H9 (cell line): ENCODE measurements at regions not wholly inside any gene's neighbourhood (a gene's known extent, or its start where the extent isn't known, plus 50 kb on each side); places are given as distances from the start of the nearest gene placed in this dataset.
"Not testable (repeated sequence)": the region's sequence is repeated elsewhere in the genome, so short reads cannot be mapped to it uniquely, and the experiment has no call there.

Source experiments
- DNase-seq: peaks from one replicate; pipeline ENCODE4 v3.0.0-alpha.2; 2017
- H2AFZ ChIP-seq: one replicate; pipeline ENCODE4 v1.6.1; 2013; ENCODE audit warnings: mild to moderate bottlenecking, low read length, control low read depth, moderate library complexity
- H2AK5ac ChIP-seq: 2 replicates; pipeline ENCODE4 v1.6.1; 2013; ENCODE audit warnings: low read length, control low read depth, mixed read lengths; ENCODE audit not compliant: insufficient read length
- H2BK120ac ChIP-seq: one replicate; pipeline ENCODE4 v1.6.1; 2013; ENCODE audit warnings: low read depth, mild to moderate bottlenecking, low read length, control low read depth, inconsistent platforms; ENCODE audit not compliant: poor library complexity, severe bottlenecking
- H2BK12ac ChIP-seq: 2 replicates; pipeline ENCODE4 v1.6.1; 2013; ENCODE audit warnings: low read length, control low read depth, mixed read lengths, low read depth; ENCODE audit not compliant: insufficient read length
- H2BK15ac ChIP-seq: 2 replicates; pipeline ENCODE4 v1.6.1; 2013; ENCODE audit warnings: low read depth, low read length, control low read depth
- H2BK20ac ChIP-seq: one replicate; pipeline ENCODE4 v1.6.1; 2013; ENCODE audit warnings: low read depth, mild to moderate bottlenecking, low read length, control low read depth, inconsistent platforms; ENCODE audit not compliant: poor library complexity, severe bottlenecking
- H2BK5ac ChIP-seq: 2 replicates; pipeline ENCODE4 v1.6.1; 2013; ENCODE audit warnings: low read length, control low read depth, mixed read lengths; ENCODE audit not compliant: insufficient read length
- H3K14ac ChIP-seq: 2 replicates; pipeline ENCODE4 v1.6.1; 2013; ENCODE audit warnings: low read length, control low read depth; ENCODE audit not compliant: insufficient read depth
- H3K18ac ChIP-seq: 2 replicates; pipeline ENCODE4 v1.6.1; 2013; ENCODE audit warnings: low read depth, mild to moderate bottlenecking, mixed read lengths, low read length, control low read depth; ENCODE audit not compliant: insufficient read length
- H3K23ac ChIP-seq: 2 replicates; pipeline ENCODE4 v1.6.1; 2013; ENCODE audit warnings: low read length, control low read depth, mixed read lengths, low read depth; ENCODE audit not compliant: insufficient read length
- H3K23me2 ChIP-seq: 2 replicates; pipeline ENCODE4 v1.6.1; 2013; ENCODE audit warnings: low read depth, mild to moderate bottlenecking, mixed read lengths, low read length, control low read depth; ENCODE audit not compliant: insufficient read length, poor library complexity, severe bottlenecking
- H3K27ac ChIP-seq: 2 replicates; pipeline ENCODE4 v1.5.1; 2013; ENCODE audit warnings: low read length, control low read depth, mixed read lengths, low read depth; ENCODE audit not compliant: insufficient read length
- H3K27me3 ChIP-seq: 2 replicates; pipeline ENCODE4 v1.6.1; 2013; ENCODE audit warnings: low read length, control low read depth, inconsistent platforms; ENCODE audit not compliant: insufficient read depth
- H3K4ac ChIP-seq: 2 replicates; pipeline ENCODE4 v1.6.1; 2013; ENCODE audit warnings: low read depth, mild to moderate bottlenecking, control low read depth, inconsistent platforms, low read length, moderate library complexity
- H3K4me1 ChIP-seq: 2 replicates; pipeline ENCODE4 v1.6.1; 2013; ENCODE audit warnings: low read length, control low read depth, inconsistent platforms; ENCODE audit not compliant: insufficient read depth
- H3K4me2 ChIP-seq: 2 replicates; pipeline ENCODE4 v1.6.1; 2013; ENCODE audit warnings: low read length, control low read depth, mixed read lengths; ENCODE audit not compliant: insufficient read length, insufficient read depth
- H3K56ac ChIP-seq: 2 replicates; pipeline ENCODE4 v1.6.1; 2013; ENCODE audit warnings: low read depth, mild to moderate bottlenecking, mixed read lengths, low read length, control low read depth; ENCODE audit not compliant: insufficient read length
- H3K79me1 ChIP-seq: 2 replicates; pipeline ENCODE4 v1.6.1; 2013; ENCODE audit warnings: low read depth, mild to moderate bottlenecking, moderate library complexity, low read length, control low read depth, inconsistent platforms; ENCODE audit not compliant: insufficient read depth, poor library complexity, severe bottlenecking
- H3K79me2 ChIP-seq: 2 replicates; pipeline ENCODE4 v1.6.1; 2013; ENCODE audit warnings: low read length, control low read depth, inconsistent platforms; ENCODE audit not compliant: insufficient read depth
- H3K9ac ChIP-seq: 2 replicates; pipeline ENCODE4 v1.6.1; 2013; ENCODE audit warnings: low read length, control low read depth, mixed read lengths; ENCODE audit not compliant: insufficient read length; ENCODE audit errors: extremely low read depth
- H3K9me3 ChIP-seq: one replicate; pipeline ENCODE4 v1.6.1; 2013; ENCODE audit warnings: low read depth, low read length, inconsistent platforms; ENCODE audit not compliant: control insufficient read depth
- H3T11ph ChIP-seq: one replicate; pipeline ENCODE4 v1.6.1; 2013; ENCODE audit warnings: mild to moderate bottlenecking, low read length, control low read depth, inconsistent platforms
- H4K20me1 ChIP-seq: one replicate; pipeline ENCODE4 v1.6.1; 2013; ENCODE audit not compliant: control insufficient read depth, insufficient read length, insufficient read depth
- H4K5ac ChIP-seq: 2 replicates; pipeline ENCODE4 v1.6.1; 2013; ENCODE audit warnings: low read depth, mild to moderate bottlenecking, mixed read lengths, low read length, control low read depth; ENCODE audit not compliant: insufficient read length
- H4K8ac ChIP-seq: replicated peaks from 2 replicates; pipeline ENCODE4 v1.6.1; 2013; ENCODE audit warnings: low read length, control low read depth, mixed read lengths, low read depth; ENCODE audit not compliant: insufficient read length
- H4K91ac ChIP-seq: 2 replicates; pipeline ENCODE4 v1.6.1; 2013; ENCODE audit warnings: low read depth, mild to moderate bottlenecking, moderate library complexity, mixed read lengths, low read length, control low read depth; ENCODE audit not compliant: insufficient read length
- H3K27ac Mint-ChIP-seq, 3 experiments: 2 replicates in 2 of 3; 3 replicates in 1 of 3; pipeline ENCODE4 v1.8.0; 2020 to 2021; ENCODE audit warnings: mixed read lengths in 3 of 3, mild to moderate bottlenecking in 1 of 3, moderate library complexity in 1 of 3
- H3K27me3 Mint-ChIP-seq: 2 replicates; pipeline ENCODE4 v1.8.0; 2021; ENCODE audit warnings: low read depth, mild to moderate bottlenecking, moderate library complexity, mixed read lengths
- H3K36me3 Mint-ChIP-seq, 3 experiments: 2 replicates in 2 of 3; 3 replicates in 1 of 3; pipeline ENCODE4 v1.8.0; 2020 to 2021; ENCODE audit warnings: low read depth in 3 of 3, mixed read lengths in 3 of 3; ENCODE audit not compliant: insufficient read depth in 1 of 3
- H3K4me1 Mint-ChIP-seq, 2 experiments: 2 replicates each; pipeline ENCODE4 v1.8.0; 2020; ENCODE audit warnings: mixed read lengths in 2 of 2
- H3K4me3 Mint-ChIP-seq, 2 experiments: 2 replicates in 1 of 2; 3 replicates in 1 of 2; pipeline ENCODE4 v1.8.0; 2020 to 2021; ENCODE audit warnings: mild to moderate bottlenecking in 2 of 2, mixed read lengths in 2 of 2, moderate library complexity in 1 of 2
- H3K9me3 Mint-ChIP-seq, 2 experiments: 2 replicates in 1 of 2; 3 replicates in 1 of 2; pipeline ENCODE4 v1.8.0; 2020; ENCODE audit warnings: mild to moderate bottlenecking in 2 of 2, mixed read lengths in 2 of 2, moderate library complexity in 1 of 2
- CTCF ChIP-seq: fragments of 200-600 bp; sonication (generic); conservative IDR thresholded peaks from 3 replicates; pipeline ENCODE4 v1.8.0; 2021; ENCODE audit warnings: antibody characterized with exemption, mild to moderate bottlenecking
- WGBS: extraction: QIAGEN DNeasy Blood & Tissue Kit; methylation state at CpG from one replicate; pipeline ENCODE4 v1.1.7; 2013; ENCODE audit warnings: missing lambda C conversion rate, low lambda C conversion rate, mixed read lengths; ENCODE audit not compliant: insufficient read length; ENCODE audit errors: extremely low coverage; 5-methylcytosine and 5-hydroxymethylcytosine counted together

- Histone ChIP-seq H2AK5ac (no peak overlapping the region), H3K23me2 (no peaks in the 10 kb centered on the region), H3K4ac (no peak overlapping the region), H3K79me1 (no peaks in the 10 kb centered on the region), H2BK12ac (no peak overlapping the region), H3T11ph (no peak overlapping the region), H4K8ac (no peak overlapping the region), H3K9ac (no peak overlapping the region), H2AFZ (no peak overlapping the region), H3K4me2 (no peak overlapping the region), H3K4me1 (peaks cover 2% of the 10 kb centered on the region; the same call in 1 of the 2 replicates), H3K56ac (no peak overlapping the region), H3K79me2 (no peaks in the 10 kb centered on the region), H3K27ac (no peak overlapping the region), H4K5ac (no peak overlapping the region), H4K91ac (no peak overlapping the region), H2BK120ac (no peak overlapping the region), H3K27me3 (no peaks in the 10 kb centered on the region), H3K9me3 (no peaks in the 10 kb centered on the region), H4K20me1 (no peaks in the 10 kb centered on the region), H3K14ac (no peak overlapping the region), H2BK20ac (no peak overlapping the region), H3K18ac (no peak overlapping the region), H2BK15ac (no peak overlapping the region), H2BK5ac (no peak overlapping the region), H3K23ac (no peak overlapping the region)
- Mint-ChIP-seq H3K9me3 (peaks cover 5% of the 10 kb centered on the region in 2 experiments; a peak in 3 of 5 replicates), H3K4me3 (no peak overlapping the region), H3K4me1 (peaks cover 42 to 43% of the 10 kb centered on the region in 2 experiments), H3K36me3 (peaks cover 0 to 4% (median 2%) of the 10 kb centered on the region in 3 experiments; a peak in 1 of 7 replicates), H3K27me3 (no peaks in the 10 kb centered on the region; the same call in 1 of the 2 replicates), H3K27ac (no peak overlapping the region; a peak in 1 of 7 replicates)
- no peak for DNase-seq
- TF ChIP-seq CTCF: no peak
Observed at GRCh38 chr14:38004610-38004879, 203.2 kb upstream of the SSTR1 start.

DNA sequence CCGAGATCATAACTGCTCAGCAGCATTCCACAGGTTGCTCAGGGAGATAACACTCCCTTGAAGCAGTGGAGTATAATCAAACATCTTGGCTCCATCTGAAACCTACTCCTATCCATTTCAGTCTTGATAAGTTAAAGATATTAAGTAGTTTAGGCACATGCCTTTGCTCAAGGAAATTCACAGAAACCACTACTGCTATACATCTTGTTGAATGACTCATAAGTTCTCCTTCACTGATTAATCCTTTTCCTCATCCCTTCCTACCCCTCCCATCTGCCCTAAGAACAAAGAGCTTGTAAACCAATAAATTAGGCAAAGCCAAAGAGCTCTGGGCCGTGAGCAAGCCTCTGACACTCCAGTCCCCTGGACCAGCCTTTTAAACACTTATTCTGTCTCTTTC is 196.5 kb upstream of the SSTR1 start:
- not testable (repeated sequence) for H2AFZ ChIP-seq, H3K4ac ChIP-seq, H3T11ph ChIP-seq, DNase-seq, H2BK120ac ChIP-seq, H2BK20ac ChIP-seq, H3K27ac Mint-ChIP-seq, H2AK5ac ChIP-seq, H3K4me3 Mint-ChIP-seq, H3K27ac ChIP-seq, H4K91ac ChIP-seq, H3K23me2 ChIP-seq, H3K79me1 ChIP-seq, H3K27me3 Mint-ChIP-seq, H3K4me1 ChIP-seq, H3K18ac ChIP-seq, H3K27me3 ChIP-seq, H4K20me1 ChIP-seq, H2BK12ac ChIP-seq, H3K56ac ChIP-seq, H2BK5ac ChIP-seq, H3K23ac ChIP-seq, H4K5ac ChIP-seq, H4K8ac ChIP-seq, H2BK15ac ChIP-seq, H3K14ac ChIP-seq, H3K4me1 Mint-ChIP-seq, H3K4me2 ChIP-seq, H3K79me2 ChIP-seq, H3K9ac ChIP-seq
- WGBS: no CpG with 5 or more reads among the region's 2 CpGs
- H3K9me3 ChIP-seq: peaks cover 28% of the 10 kb centered on the region
- peaks cover 45 to 50% of the 10 kb centered on the region in 2 experiments for H3K9me3 Mint-ChIP-seq
- peaks cover 28 to 49% (median 43%) of the 10 kb centered on the region in 3 experiments for H3K36me3 Mint-ChIP-seq
